HG02610 (cell line): ENCODE measurements at regions not wholly inside any gene's neighbourhood (a gene's known extent, or its start where the extent isn't known, plus 50 kb on each side); places are given as distances from the start of the nearest gene placed in this dataset.

Experiments
- ATAC-seq: cut with Tn5 transposase; IDR thresholded peaks from one replicate; pipeline ENCODE4 v1.9.1; 2021; ENCODE audit warnings: mild to moderate bottlenecking, moderate library complexity; ENCODE audit not compliant: unreplicated experiment

DNA sequence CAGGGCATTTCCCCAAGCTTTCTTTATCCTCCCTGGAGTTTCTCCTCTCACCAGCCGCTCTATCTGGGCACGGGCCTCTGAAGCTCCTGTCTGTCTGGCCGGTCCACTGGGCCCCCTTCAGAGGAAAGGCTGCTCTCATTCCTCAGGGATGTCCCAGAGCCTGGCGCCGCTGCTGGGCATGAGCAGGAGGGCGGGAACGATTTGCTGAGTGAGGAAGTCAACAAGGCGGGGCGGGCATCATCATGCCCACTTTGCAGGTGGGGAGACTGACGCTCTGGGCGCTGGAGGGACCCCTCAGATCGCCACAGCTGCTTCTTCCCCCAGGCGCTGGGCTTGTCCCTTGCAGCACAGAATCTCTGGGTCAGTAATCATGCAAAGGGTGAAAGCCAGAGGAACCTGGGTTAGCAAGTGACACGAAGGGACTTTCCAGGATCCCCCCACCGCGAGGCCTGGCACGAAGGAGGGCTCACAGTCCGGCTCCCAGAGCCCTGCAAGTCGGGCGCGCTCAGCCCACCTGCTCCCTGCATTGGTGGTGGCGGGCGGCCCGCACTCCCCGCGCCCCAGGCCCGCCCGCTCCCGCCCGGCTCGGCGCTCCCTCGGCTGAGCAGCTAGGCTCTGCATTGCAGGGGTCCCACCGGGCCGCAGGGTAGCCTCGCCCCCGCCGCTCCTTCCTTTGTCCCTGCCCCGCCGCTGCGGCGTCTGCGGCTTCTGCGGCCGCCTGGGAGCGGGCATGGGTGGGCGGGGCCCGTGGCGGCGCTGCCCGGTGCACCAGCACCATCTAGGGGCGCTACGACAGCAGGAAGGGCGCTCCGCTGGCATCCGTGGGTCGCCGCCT lies 157.8 kb downstream of the CYRIA start:
- no peak for ATAC-seq

GRCh38 chr2:16506366-16506765 lies 159.3 kb downstream of the CYRIA start:
- ATAC-seq, result no peak

- ATAC-seq, result no peak
These were observed 168.9 kb downstream of the CYRIA start for GRCh38 chr2:16496426-16497388.

DNA sequence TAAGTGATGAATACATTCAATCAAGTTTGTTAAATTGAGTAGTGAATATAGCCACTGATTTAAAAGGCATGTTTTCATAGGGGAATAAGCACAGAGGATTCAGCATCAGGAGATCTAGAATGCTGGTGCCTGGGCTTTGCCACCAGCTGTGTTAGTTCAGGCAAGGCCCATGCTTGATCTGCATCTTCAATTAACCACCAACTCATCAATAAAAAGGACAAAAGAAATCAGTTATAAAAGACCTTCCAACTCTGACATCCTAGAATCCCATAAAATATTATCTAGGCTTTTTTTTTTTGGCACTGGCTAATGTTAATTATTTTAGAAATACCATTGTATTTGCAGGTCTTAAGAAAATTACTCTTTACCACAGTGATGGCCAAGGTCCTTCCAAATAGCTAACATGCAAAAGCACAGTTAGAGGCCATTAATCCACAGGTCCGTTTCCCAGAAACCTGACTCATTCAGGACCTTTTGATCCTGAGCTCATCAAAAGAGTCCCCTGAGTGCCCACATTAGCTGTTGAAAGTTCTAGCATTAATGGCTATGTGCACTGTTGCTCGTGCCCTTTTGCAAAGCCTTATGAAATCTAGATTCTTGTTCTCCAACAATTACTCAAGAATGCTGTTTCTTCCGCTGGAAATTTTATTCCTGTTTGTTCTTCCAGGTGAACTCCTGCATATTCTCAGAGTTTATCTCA lies 170.0 kb downstream of the CYRIA start:
- ATAC-seq, result no peak

DNA sequence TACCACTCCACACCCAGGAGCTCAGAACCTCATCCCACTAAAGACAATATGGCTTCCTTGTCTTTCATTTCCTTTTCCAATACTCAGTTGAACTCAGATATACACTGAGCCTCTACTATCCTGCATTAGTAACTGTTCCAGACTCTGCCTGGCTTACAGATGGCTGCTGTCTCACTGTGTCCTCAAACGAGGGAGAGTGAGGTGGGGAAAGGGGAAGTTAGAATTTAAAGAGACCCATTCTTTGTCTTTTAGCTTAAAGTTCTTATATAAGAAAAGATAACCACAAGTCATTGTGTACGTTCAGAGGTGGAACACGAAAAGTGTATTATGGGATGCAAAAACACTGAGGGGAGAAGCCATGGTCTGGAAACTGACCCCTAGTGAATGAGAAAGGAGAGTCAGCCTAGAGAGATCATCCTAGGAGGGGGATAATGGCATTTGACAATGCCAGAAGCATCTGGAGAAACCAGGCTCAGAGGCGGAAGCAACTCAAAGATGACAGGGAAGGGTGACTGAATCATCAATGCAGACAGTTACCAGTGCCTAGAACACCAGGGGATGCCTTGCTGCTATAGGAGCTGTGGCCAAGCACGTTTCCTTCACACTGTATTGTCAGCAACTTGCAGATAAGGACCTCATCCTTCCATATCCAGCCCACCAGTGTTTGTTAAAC lies 170.7 kb downstream of the CYRIA start:
- ATAC-seq, result no peak

DNA sequence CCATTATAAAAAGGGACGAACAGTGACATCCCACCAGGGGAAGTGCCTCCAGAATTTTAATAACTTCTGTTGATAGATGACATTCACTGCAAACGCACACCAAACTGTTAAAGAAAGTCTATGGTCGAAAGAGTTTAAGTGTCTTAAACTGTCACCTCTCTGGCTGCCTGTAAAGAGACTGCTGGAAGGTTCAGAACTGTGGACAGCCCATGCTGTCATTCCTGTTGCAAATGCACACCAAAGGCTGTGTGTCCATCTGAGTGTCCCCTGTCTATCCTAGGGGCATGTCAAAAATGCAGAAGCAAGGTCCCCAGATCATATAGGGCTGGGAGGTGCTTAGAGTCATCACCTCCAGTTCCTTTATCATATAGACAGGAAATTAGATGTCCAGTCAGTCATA lies 171.8 kb downstream of the CYRIA start:
- no peak for ATAC-seq

GRCh38 chr2:16487686-16488085 lies 177.9 kb downstream of the CYRIA start:
- ATAC-seq, result no peak

DNA sequence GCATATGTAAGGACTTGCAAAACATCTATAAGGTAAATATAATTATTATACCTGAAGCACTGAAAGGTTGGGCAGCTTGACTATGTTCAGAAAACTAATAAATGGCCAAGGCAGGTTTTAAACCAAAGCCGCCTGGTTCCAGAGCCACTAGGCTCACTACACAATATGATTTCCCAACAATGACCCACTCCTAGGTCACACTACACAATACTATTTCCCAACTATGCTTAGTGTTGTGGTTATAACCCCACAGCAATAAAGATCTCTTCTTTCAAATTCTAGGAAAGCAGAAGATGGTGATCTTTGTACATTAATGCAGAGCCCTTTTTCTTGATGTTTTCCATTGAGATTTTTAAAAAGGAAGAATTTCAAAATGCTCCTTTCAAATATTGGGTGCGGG lies 180.4 kb downstream of the CYRIA start:
- no peak for ATAC-seq

DNA sequence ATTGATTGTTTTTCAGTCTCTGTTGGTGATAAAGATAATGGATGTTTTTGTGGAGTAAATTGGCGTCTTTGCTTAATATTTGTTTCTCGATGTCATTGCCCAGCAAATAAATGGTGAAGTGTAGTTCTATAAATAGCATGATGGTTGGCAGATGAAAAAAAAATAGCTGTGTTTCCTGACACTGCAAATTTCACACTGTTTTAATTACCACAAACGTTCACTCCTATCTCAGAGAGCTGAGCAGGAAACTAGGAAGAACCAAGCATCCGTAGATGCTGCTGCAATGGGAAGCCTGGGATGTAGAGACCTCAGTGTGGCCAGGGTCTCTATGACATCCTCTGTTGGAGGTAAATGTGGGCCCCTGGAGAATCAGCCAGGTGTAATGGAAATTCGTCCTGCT lies 183.2 kb downstream of the CYRIA start:
- no peak for ATAC-seq

DNA sequence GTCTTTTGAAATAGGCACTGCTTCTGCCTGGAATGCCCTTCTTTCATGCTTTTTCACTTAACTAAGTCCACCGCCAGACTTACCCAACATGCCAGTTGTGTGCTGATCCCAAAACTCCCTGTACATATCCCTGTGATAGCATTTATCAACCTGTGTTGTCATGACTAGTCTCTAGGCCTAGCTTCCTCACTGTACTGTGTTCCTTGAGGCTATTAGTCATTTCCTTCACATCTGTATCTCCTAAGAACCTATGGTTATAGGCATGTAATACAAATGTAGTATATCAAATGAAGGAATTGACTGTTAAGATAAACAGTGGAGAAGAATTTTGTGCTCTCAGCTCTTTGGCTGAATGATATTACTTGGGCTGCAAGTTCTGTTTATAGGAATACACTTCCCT lies 184.3 kb downstream of the CYRIA start:
- no peak for ATAC-seq

GRCh38 chr2:16479721-16480120 lies 185.9 kb downstream of the CYRIA start:
- no peak for ATAC-seq

- ATAC-seq, result no peak
These were observed 187.0 kb downstream of the CYRIA start for GRCh38 chr2:16478434-16479210.

DNA sequence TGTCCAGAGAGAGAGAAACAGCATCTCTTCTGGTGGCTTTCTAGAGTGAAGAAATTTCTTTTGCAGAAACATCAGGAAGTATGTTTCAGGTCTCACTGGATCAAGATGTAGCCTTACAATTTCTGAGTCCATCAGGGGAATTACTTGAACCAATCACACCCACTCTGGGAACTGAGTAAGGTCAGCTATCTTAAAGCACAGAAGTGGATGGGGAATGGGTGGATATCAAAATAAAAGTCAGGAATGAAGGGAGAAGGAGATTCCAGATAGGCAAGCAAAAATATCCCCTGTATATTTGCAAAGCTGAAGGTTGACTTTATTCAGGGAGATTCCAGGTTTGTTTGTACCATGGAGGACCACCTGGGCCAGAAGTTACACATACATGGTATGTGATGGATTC lies 188.0 kb downstream of the CYRIA start:
- no peak for ATAC-seq

- no peak for ATAC-seq
These were observed 188.8 kb downstream of the CYRIA start for GRCh38 chr2:16476866-16477265.

GRCh38 chr2:16475986-16476567 lies 189.6 kb downstream of the CYRIA start:
- ATAC-seq, result no peak

DNA sequence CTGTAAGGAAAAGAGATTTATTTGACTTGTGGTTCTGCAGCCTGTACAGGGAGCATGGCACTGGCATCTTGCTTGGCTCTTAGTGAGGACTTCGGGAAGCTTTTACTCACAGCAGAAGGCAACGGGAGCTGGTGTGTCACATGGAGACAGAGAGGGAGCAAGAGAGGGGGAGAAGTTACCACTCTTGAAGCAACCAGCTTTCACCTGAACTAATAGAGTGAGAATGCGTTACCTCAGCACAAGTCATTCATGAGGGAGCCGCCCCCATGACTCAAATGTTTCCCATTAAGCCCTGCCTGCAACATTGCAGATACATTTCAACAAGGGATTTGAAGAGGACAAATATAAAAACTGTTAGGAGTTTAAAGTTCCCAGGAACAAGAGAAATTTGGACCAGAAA lies 190.0 kb downstream of the CYRIA start:
- ATAC-seq, result no peak

GRCh38 chr2:16473575-16473974 lies 192.1 kb downstream of the CYRIA start:
- no peak for ATAC-seq

DNA sequence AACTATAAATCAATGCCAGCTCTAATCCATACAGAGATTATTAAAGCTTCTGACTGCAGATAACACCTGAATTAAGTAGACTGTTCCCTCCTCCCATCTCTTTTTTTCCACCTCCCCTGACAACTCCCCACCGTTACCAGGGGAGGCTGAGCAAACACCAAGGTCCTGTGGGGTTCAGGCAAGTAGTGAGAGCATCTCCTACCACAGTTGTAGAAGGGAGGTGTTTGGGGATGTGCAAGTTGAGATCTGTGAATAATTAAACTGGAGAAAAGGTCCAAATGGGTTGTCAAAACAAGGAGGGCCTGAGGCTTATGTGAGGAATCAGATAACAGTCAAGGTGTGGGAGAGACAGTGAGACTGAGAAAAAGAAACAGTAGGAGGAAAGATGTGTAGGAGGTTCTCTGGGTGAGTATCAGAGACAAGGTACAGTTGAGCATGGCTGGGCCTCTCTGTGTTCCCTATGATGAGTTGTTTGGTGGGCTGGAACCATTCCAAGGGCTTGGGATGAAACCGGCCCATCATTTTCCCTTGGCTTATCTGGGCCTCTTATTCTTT lies 194.6 kb downstream of the CYRIA start:
- no peak for ATAC-seq

DNA sequence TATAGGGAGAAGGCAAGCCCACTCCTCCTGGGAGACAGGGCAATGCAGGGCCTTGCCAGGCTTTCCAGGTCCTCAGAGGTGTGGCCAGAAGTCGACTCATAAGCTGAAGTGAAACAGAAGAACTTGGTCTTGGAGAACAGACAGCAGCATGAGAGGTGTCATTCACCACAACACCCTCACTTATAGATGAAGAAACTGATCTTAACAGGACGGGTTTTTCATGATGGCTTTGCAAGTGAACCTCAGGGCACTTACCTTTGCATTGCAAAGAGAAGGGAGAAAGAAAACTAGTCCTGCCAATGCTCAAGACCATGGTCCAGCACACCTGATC lies 198.8 kb downstream of the CYRIA start:
- ATAC-seq, result no peak
